Skin of body (tissue), 1 donor: ENCODE measurements at regions not wholly inside any gene's neighbourhood (a gene's known extent, or its start where the extent isn't known, plus 50 kb on each side); places are given as distances from the start of the nearest gene placed in this dataset.
A peak's percentile ranks its signal among the peaks of the same experiment; 100 is the strongest.
"Not testable (repeated sequence)": the region's sequence is repeated elsewhere in the genome, so short reads cannot be mapped to it uniquely, and the experiment has no call there.

Source experiments
- DNase-seq: peaks from one replicate; lab custom pipeline; 2025; lab: John Stamatoyannopoulos, UW

- DNase-seq = peak; percentile 77
Observed at GRCh38 chr5:158451203-158451992, 592.5 kb upstream of the CLINT1 start.

- DNase-seq = peak; percentile 49
Observed at GRCh38 chr5:158450751-158451171, 591.8 kb upstream of the CLINT1 start.

GRCh38 chr5:158446761-158447160 is 587.8 kb upstream of the CLINT1 start:
- not testable (repeated sequence) for DNase-seq

GRCh38 chr5:158439204-158439603 is 580.3 kb upstream of the CLINT1 start:
- DNase-seq = not testable (repeated sequence)

DNA sequence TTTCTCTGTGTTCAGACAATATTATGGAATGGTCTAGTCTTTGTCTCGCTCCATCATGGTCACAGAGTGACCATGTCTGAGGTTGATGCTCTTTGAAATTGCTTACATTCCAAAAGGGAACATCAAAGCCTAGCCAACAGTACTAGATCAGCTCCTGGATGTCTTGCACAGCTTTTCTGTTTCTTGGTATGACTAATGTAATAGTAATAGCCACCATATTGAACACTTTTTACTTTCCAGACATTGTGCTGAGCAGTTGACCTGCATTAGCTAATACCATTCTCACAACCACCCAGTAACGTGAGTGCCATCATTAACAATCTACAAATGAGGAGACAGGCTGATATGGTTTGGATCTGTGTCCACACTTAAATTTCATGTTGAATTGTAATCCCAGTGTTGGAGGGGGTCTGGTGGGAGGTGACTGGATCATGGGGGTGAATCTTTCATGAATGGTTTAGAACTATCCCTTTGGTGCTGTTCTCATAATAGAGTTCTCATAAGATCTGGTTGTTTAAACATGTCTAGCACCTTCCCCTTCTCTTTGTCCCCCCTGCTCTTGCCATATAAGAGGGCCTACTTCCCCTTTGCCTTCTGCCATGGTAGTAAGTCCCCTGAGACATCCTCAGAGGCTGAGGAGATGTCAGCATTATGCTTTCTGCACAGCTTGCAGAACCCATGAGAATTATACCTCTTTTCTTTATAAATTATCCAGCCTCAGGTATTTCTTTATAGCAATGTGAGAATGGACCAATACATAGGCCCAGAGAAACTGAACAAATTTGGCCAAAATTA is 577.5 kb upstream of the CLINT1 start:
- no peak for DNase-seq

- DNase-seq = no peak
Observed at GRCh38 chr5:158435161-158435616, 576.2 kb upstream of the CLINT1 start.

- DNase-seq = no peak
Observed at GRCh38 chr5:158434749-158435148, 575.8 kb upstream of the CLINT1 start.

GRCh38 chr5:158433634-158434033 is 574.7 kb upstream of the CLINT1 start:
- DNase-seq = no peak

DNA sequence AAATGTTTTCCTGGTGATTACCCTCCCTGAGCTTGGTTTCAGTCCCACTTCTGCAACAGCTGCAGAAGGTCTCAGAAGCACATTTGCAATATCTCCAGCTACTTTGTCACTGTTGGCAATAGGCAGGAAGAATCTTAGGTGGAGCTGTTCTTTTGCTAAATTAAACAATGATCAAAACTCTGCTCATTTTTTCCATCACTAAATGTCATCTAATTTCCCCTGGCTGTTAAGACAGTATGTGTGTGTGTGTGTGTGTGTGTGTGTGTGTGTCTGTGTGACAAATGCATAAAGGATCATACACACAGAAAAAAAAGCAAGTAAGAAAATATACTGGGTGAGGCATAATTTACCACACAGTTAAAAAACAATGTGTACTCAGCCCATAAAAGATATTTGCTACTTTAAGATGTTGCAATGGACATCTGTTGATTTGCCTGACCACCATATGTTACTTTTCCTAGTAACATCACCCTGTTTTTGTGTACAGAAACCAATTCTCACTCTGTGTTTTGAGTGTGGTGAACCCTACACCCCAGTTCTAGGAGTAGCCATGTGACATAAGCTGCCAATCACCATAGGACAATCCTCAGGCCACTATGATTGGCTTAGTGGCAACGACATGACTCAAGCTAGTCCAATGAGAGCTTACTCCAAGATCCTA is 572.6 kb upstream of the CLINT1 start:
- peak; percentile 90 for DNase-seq

GRCh38 chr5:158430798-158431167 is 571.8 kb upstream of the CLINT1 start:
- DNase-seq = no peak

- no peak for DNase-seq
Observed at GRCh38 chr5:158430166-158430797, 571.3 kb upstream of the CLINT1 start.

DNA sequence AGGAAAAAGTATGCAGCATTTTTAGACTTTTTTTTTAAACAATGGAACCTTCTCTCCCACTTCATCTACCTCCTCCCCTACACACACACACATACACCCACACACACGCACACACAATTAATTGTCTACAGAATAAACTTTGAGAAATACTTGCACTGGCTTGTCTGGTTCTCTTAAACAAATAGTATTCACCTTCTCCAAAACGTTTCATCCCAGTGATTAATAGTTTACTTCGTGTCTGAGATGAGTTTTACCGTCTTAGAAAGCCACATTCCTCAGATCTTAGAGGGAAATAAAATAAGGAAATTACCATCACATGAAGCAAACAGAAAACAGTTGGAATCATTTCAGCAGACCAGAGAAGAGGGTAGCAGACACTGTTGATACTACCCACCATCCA is 570.6 kb upstream of the CLINT1 start:
- DNase-seq = no peak

DNA sequence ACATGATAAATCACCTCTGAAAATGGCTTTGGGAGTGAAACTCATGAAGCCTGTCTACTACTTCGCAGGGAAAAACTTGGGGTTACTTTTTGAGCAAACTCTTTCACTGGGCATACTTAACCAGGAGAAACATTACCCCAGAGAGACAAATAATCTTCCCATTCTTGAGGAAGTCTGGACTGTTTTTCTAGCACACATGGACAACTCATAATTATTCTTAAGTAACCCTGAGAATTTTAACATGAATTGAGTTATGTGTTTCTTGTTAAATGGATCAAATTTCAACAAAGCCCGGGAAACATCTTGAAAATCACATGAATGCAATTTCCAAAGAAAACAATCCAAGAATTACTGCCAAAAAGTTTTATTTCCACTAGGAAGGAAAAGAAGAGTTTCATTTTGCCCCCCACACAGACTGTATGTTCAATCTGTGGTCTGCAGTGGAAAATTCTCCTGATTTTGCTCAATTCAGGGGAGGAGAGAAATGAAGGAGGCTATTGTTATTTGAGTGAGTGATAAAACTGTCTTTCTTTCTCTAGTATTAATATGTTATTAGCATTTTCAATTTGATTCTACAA is 564.8 kb upstream of the CLINT1 start:
- peak; percentile 94 for DNase-seq

- DNase-seq = no peak
Observed at GRCh38 chr5:158422653-158423515, 563.9 kb upstream of the CLINT1 start.

- no peak for DNase-seq
Observed at GRCh38 chr5:158421319-158421718, 562.4 kb upstream of the CLINT1 start.

- no peak for DNase-seq
Observed at GRCh38 chr5:158419186-158419585, 560.2 kb upstream of the CLINT1 start.

- DNase-seq = no peak
Observed at GRCh38 chr5:158414780-158415179, 555.8 kb upstream of the CLINT1 start.

GRCh38 chr5:158414333-158414762 is 555.4 kb upstream of the CLINT1 start:
- no peak for DNase-seq

- DNase-seq = no peak
Observed at GRCh38 chr5:158413122-158413680, 554.3 kb upstream of the CLINT1 start.

DNA sequence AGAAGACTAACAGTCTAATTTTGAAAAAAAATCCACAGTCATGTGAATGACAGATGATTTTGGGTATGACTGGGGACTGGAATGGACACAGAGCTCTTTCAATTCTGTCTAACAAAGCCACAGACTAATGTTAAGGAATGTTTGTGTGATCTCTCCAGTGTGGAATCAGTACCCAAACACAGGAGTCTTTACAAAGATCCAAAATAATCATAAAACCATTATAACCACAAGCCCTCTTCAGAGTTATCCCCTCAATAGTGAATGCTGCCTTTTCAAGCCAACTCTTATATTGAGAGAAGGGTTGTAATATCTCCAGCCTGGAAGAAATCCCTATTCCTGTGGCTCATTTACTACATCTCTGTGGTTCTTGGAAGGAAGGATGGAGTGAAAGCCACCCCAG is 552.0 kb upstream of the CLINT1 start:
- DNase-seq = no peak
